ENCODE measurements at regions not wholly inside any gene's neighbourhood (a gene's known extent, or its start where the extent isn't known, plus 50 kb on each side); places are given as distances from the start of the nearest gene placed in this dataset.

GRCh38 chr4:149077181-149077580 lies 635.0 kb upstream of the NR3C2 start:
- Mint-ChIP-seq H3K4me1 (ENCODE audit: low read depth) (no peaks in the 10 kb centered on the region), H3K36me3 (ENCODE audit: low read depth) (no peaks in the 10 kb centered on the region), H3K27me3 (ENCODE audit: insufficient read depth) (peaks cover 10% of the 10 kb centered on the region), H3K4me3 (no peak overlapping the region), H3K27ac (no peak overlapping the region), H3K9me3 (no peaks in the 10 kb centered on the region; the same call in 1 of the 2 replicates)
- no peak for TF ChIP-seq CTCF (IDR thresholded peaks at IDR 0.05)
- DNase-seq = no peak

GRCh38 chr4:149076401-149076800 lies 634.2 kb upstream of the NR3C2 start:
- H3K4me1 Mint-ChIP-seq (ENCODE audit: low read depth) = no peaks in the 10 kb centered on the region
- no peak for TF ChIP-seq CTCF (IDR thresholded peaks at IDR 0.05)
- no peak overlapping the region for H3K27ac Mint-ChIP-seq
- no peaks in the 10 kb centered on the region; the same call in 1 of the 2 replicates for H3K9me3 Mint-ChIP-seq
- peaks cover 10% of the 10 kb centered on the region for H3K27me3 Mint-ChIP-seq (ENCODE audit: insufficient read depth)
- no peak for DNase-seq
- no peaks in the 10 kb centered on the region for H3K36me3 Mint-ChIP-seq (ENCODE audit: low read depth)
- H3K4me3 Mint-ChIP-seq = no peak overlapping the region

- Mint-ChIP-seq H3K4me1 (ENCODE audit: low read depth) (no peaks in the 10 kb centered on the region), H3K27me3 (ENCODE audit: insufficient read depth) (peaks cover 5% of the 10 kb centered on the region), H3K9me3 (no peaks in the 10 kb centered on the region), H3K4me3 (no peak overlapping the region), H3K36me3 (ENCODE audit: low read depth) (no peaks in the 10 kb centered on the region), H3K27ac (no peak overlapping the region)
- DNase-seq = no peak
- TF ChIP-seq CTCF (IDR thresholded peaks at IDR 0.05) = no peak
Measured at GRCh38 chr4:149072384-149072783, 630.2 kb upstream of the NR3C2 start.

- H3K27me3 Mint-ChIP-seq (ENCODE audit: insufficient read depth) = peaks cover 2% of the 10 kb centered on the region; the same call in 1 of the 2 replicates
- no peak overlapping the region for H3K4me3 Mint-ChIP-seq
- no peak for TF ChIP-seq CTCF (IDR thresholded peaks at IDR 0.05)
- no peak overlapping the region for H3K27ac Mint-ChIP-seq
- H3K9me3 Mint-ChIP-seq = no peaks in the 10 kb centered on the region
- H3K4me1 Mint-ChIP-seq (ENCODE audit: low read depth) = no peaks in the 10 kb centered on the region
- H3K36me3 Mint-ChIP-seq (ENCODE audit: low read depth) = no peaks in the 10 kb centered on the region
- no peak for DNase-seq
Measured at GRCh38 chr4:149065753-149066152, 623.5 kb upstream of the NR3C2 start.

- no peaks in the 10 kb centered on the region for H3K36me3 Mint-ChIP-seq (ENCODE audit: low read depth)
Measured at GRCh38 chr4:149062997-149063396, 620.8 kb upstream of the NR3C2 start.

More at GRCh38 chr4:149062997-149063396, 620.8 kb upstream of the NR3C2 start:
- no peak for DNase-seq
- no peak for TF ChIP-seq CTCF (IDR thresholded peaks at IDR 0.05)
- no peaks in the 10 kb centered on the region for H3K4me1 Mint-ChIP-seq (ENCODE audit: low read depth)
- H3K4me3 Mint-ChIP-seq = no peak overlapping the region
- H3K9me3 Mint-ChIP-seq = no peaks in the 10 kb centered on the region
- H3K27ac Mint-ChIP-seq = no peak overlapping the region
- H3K27me3 Mint-ChIP-seq (ENCODE audit: insufficient read depth) = peaks cover 2% of the 10 kb centered on the region; the same call in 1 of the 2 replicates
